PFSK-1 (cell line): ENCODE measurements at regions not wholly inside any gene's neighbourhood (a gene's known extent, or its start where the extent isn't known, plus 50 kb on each side); places are given as distances from the start of the nearest gene placed in this dataset.

Experiments used
- FOXP2 ChIP-seq: optimal IDR thresholded peaks from 2 replicates; pipeline ENCODE3; 2011; ENCODE audit warnings: borderline replicate concordance, control low read depth, inconsistent platforms; ENCODE audit not compliant: insufficient read depth; ENCODE audit errors: extremely low read length, extremely low read depth
- POLR2AphosphoS5 ChIP-seq: IDR thresholded peaks from 2 replicates; pipeline ENCODE4 v1.6.1; 2012; ENCODE audit warnings: low read depth, mild to moderate bottlenecking, control low read depth, low read length, moderate library complexity
- REST ChIP-seq, 2 experiments: IDR thresholded peaks; 2 replicates each; pipeline versions ENCODE4 v1.6.1 to v1.8.0; 2011 to 2012; ENCODE audit warnings: low read depth in 2 of 2, low read length in 2 of 2, control low read depth in 1 of 2, inconsistent platforms in 1 of 2, mild to moderate bottlenecking in 1 of 2, moderate library complexity in 1 of 2; ENCODE audit not compliant: insufficient read depth in 1 of 2
- SIN3A ChIP-seq: IDR thresholded peaks from 2 replicates; pipeline ENCODE4 v1.6.1; 2012; ENCODE audit warnings: mild to moderate bottlenecking, low read length, moderate library complexity, borderline replicate concordance; ENCODE audit not compliant: insufficient read depth
- TAF1 ChIP-seq: IDR thresholded peaks from 2 replicates; pipeline ENCODE4 v1.6.1; 2012; ENCODE audit warnings: low read length, control low read depth, borderline replicate concordance; ENCODE audit not compliant: insufficient read depth

DNA sequence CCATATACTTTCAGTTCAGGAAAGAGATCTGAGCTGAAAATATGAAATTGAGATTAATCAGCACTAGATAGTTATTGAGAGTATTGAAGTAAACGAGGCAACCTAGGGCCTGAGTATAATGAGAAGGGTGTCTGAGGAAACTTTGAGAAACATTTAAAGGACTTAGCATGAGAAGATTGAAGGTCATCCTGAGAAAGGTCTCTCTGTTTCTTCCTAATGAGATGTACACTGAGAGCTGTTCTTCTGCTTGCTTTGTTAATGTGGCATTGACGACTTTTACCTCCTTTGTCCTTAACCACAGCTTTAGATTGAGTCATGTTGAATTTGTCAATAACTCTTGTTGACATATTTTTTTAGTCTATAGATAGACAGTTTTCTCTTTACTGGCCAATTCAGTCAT is 145.1 kb upstream of the ACTBL2 start:
- TF ChIP-seq TAF1 = no peak
- no peak for TF ChIP-seq POLR2AphosphoS5
- TF ChIP-seq REST (IDR thresholded peaks at IDR 0.05; ENCODE audit: insufficient read depth in 1 of 2, low read depth in 2 of 2, low read length in 2 of 2) = no peak
- no peak for TF ChIP-seq SIN3A
- TF ChIP-seq FOXP2 = no peak
